ENCODE measurements at regions not wholly inside any gene's neighbourhood (a gene's known extent, or its start where the extent isn't known, plus 50 kb on each side); places are given as distances from the start of the nearest gene placed in this dataset.

GRCh38 chr3:87595798-87596197, 319.4 kb upstream of the POU1F1 start:
- Histone ChIP-seq H3K79me2 (ENCODE audit: insufficient read depth, low read length) (no peaks in the 10 kb centered on the region), H2AFZ (ENCODE audit: low read length) (no peak overlapping the region), H3K9me2 (replicated peaks; ENCODE audit: low read depth, low read length) (no peaks in the 10 kb centered on the region), H4K20me1 (ENCODE audit: insufficient read depth, low read length, poor library complexity, severe bottlenecking) (no peaks in the 10 kb centered on the region), H3K9me3 (ENCODE audit: insufficient read depth, low read depth, low read length) (no peaks in the 10 kb centered on the region), H3F3A (ENCODE audit: low read depth) (no peaks in the 10 kb centered on the region), H3K36me3 (ENCODE audit: insufficient read depth, low read length) (no peaks in the 10 kb centered on the region), H3K4me2 (ENCODE audit: low read depth, low read length, poor library complexity, severe bottlenecking) (no peak overlapping the region), H3K27me3 (ENCODE audit: insufficient read depth, low read length, poor library complexity, severe bottlenecking) (no peaks in the 10 kb centered on the region), H3K9ac (ENCODE audit: low read depth, low read length, poor library complexity, severe bottlenecking) (no peak overlapping the region), H3K4me1 (ENCODE audit: insufficient read depth, low read length, poor library complexity, severe bottlenecking) (no peaks in the 10 kb centered on the region), H3K4me3 (ENCODE audit: low read length, poor library complexity, severe bottlenecking) (no peak overlapping the region)
- TF ChIP-seq EZH2phosphoT487 (IDR thresholded peaks at IDR 0.05; ENCODE audit: borderline replicate concordance): no peak
- TF ChIP-seq CTCF (conservative IDR thresholded peaks at IDR 0.05; ENCODE audit: low read length): no peak

- Histone ChIP-seq H3K4me2 (ENCODE audit: low read depth, low read length, poor library complexity, severe bottlenecking) (no peak overlapping the region), H3K9me3 (ENCODE audit: insufficient read depth, low read depth, low read length) (no peaks in the 10 kb centered on the region), H3K79me2 (ENCODE audit: insufficient read depth, low read length) (no peaks in the 10 kb centered on the region), H4K20me1 (ENCODE audit: insufficient read depth, low read length, poor library complexity, severe bottlenecking) (no peaks in the 10 kb centered on the region), H2AFZ (ENCODE audit: low read length) (no peak overlapping the region), H3F3A (ENCODE audit: low read depth) (no peaks in the 10 kb centered on the region), H3K36me3 (ENCODE audit: insufficient read depth, low read length) (no peaks in the 10 kb centered on the region), H3K4me3 (ENCODE audit: low read length, poor library complexity, severe bottlenecking) (no peak overlapping the region), H3K4me1 (ENCODE audit: insufficient read depth, low read length, poor library complexity, severe bottlenecking) (no peaks in the 10 kb centered on the region), H3K27me3 (ENCODE audit: insufficient read depth, low read length, poor library complexity, severe bottlenecking) (no peaks in the 10 kb centered on the region), H3K9ac (ENCODE audit: low read depth, low read length, poor library complexity, severe bottlenecking) (no peak overlapping the region), H3K9me2 (replicated peaks; ENCODE audit: low read depth, low read length) (0 out of 2 replicates have a peak, but pooled peaks cover 5% of the 10 kb centered on the region)
- TF ChIP-seq EZH2phosphoT487 (IDR thresholded peaks at IDR 0.05; ENCODE audit: borderline replicate concordance) (no peak), CTCF (conservative IDR thresholded peaks at IDR 0.05; ENCODE audit: low read length) (no peak)
Observed at GRCh38 chr3:87581240-87581639, 304.9 kb upstream of the POU1F1 start.

- no peak overlapping the region for H3K4me2 ChIP-seq (ENCODE audit: low read depth, low read length, poor library complexity, severe bottlenecking)
- H3K9me3 ChIP-seq (ENCODE audit: insufficient read depth, low read depth, low read length): no peaks in the 10 kb centered on the region
- H3K9ac ChIP-seq (ENCODE audit: low read depth, low read length, poor library complexity, severe bottlenecking): no peak overlapping the region
- no peaks in the 10 kb centered on the region for H3K9me2 ChIP-seq (replicated peaks; ENCODE audit: low read depth, low read length)
- H4K20me1 ChIP-seq (ENCODE audit: insufficient read depth, low read length, poor library complexity, severe bottlenecking): no peaks in the 10 kb centered on the region
- H3K4me3 ChIP-seq (ENCODE audit: low read length, poor library complexity, severe bottlenecking): no peak overlapping the region
- TF ChIP-seq EZH2phosphoT487 (IDR thresholded peaks at IDR 0.05; ENCODE audit: borderline replicate concordance): no peak
- TF ChIP-seq CTCF (conservative IDR thresholded peaks at IDR 0.05; ENCODE audit: low read length): no peak
- H3K36me3 ChIP-seq (ENCODE audit: insufficient read depth, low read length): no peaks in the 10 kb centered on the region
- no peaks in the 10 kb centered on the region for H3K79me2 ChIP-seq (ENCODE audit: insufficient read depth, low read length)
- no peaks in the 10 kb centered on the region for H3K27me3 ChIP-seq (ENCODE audit: insufficient read depth, low read length, poor library complexity, severe bottlenecking)
- no peak overlapping the region for H2AFZ ChIP-seq (ENCODE audit: low read length)
- no peaks in the 10 kb centered on the region for H3K4me1 ChIP-seq (ENCODE audit: insufficient read depth, low read length, poor library complexity, severe bottlenecking)
- no peaks in the 10 kb centered on the region for H3F3A ChIP-seq (ENCODE audit: low read depth)
Observed at GRCh38 chr3:87576752-87577151, 300.4 kb upstream of the POU1F1 start.
